NB4 (cell line): ENCODE measurements at regions not wholly inside any gene's neighbourhood (a gene's known extent, or its start where the extent isn't known, plus 50 kb on each side); places are given as distances from the start of the nearest gene placed in this dataset.

Experiments
- CTCF ChIP-seq: IDR thresholded peaks from one replicate; pipeline ENCODE4 v1.5.1; 2012; ENCODE audit warnings: low read depth, low read length
- MYC ChIP-seq: IDR thresholded peaks from 2 replicates; pipeline ENCODE4 v1.6.1; 2011; ENCODE audit warnings: low read depth, low read length

DNA sequence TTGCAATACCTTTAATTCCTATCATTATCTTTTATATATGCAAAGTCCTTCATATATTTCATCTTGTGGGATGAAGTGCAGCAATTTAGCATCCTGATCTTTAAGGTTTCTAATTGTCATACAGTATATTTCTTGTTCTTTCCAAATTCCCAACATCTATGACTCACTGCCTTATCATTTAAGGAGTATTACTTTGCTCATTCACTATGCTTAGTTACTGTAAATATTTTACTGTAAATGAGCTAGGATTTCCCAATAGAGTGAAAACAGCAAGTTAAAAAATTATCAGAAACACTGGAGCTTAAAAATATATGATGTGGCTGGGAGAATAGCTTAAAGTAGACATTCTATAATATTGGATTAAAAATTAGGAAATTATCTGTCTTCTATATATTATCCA, 69.9 kb downstream of the SLITRK6 start:
- TF ChIP-seq CTCF: no peak
- no peak for TF ChIP-seq MYC
